HepG2 (cell line): ENCODE measurements at regions not wholly inside any gene's neighbourhood (a gene's known extent, or its start where the extent isn't known, plus 50 kb on each side); places are given as distances from the start of the nearest gene placed in this dataset.
A peak's percentile ranks its signal among the peaks of the same experiment; 100 is the strongest.

Experiments
- ASH2L ChIP-seq: fragments of 300-600, 200-600 bp; sonication (generic); IDR thresholded peaks from 2 replicates; pipeline ENCODE4 v1.7.0; 2017; ENCODE audit warnings: low read depth, mild to moderate bottlenecking, moderate library complexity, mixed read lengths, low read length; ENCODE audit not compliant: insufficient read length
- BHLHE40 ChIP-seq: IDR thresholded peaks from 2 replicates; pipeline ENCODE4 v1.6.1; 2011; ENCODE audit warnings: low read length, improper control_type of control experiment
- CEBPG ChIP-seq: IDR thresholded peaks from 2 replicates; pipeline ENCODE4 v1.6.1; 2016
- HDAC2 ChIP-seq: sonication (generic); formaldehyde crosslinking; IDR thresholded peaks from 2 replicates; pipeline ENCODE4 v1.4.0; 2020; ENCODE audit warnings: missing genetic modification reagents
- HOXA9 ChIP-seq: sonication (generic); formaldehyde crosslinking; IDR thresholded peaks from 2 replicates; pipeline ENCODE4 v1.8.1; 2022; ENCODE audit warnings: missing genetic modification reagents, mild to moderate bottlenecking, moderate library complexity, borderline replicate concordance
- ISL2 ChIP-seq: sonication (generic); formaldehyde crosslinking; IDR thresholded peaks from 2 replicates; pipeline ENCODE4 v1.5.0; 2020; ENCODE audit warnings: missing genetic modification reagents
- MAFF ChIP-seq: IDR thresholded peaks from 2 replicates; pipeline ENCODE4 v1.6.1; 2011; ENCODE audit warnings: low read depth, low read length, improper control_type of control experiment
- MBNL3 ChIP-seq: fragments of 250-450 bp; sonication (Bioruptor Pico); conservative IDR thresholded peaks from 2 replicates; pipeline ENCODE4 v1.8.0; 2022; ENCODE audit warnings: mild to moderate bottlenecking, inconsistent platforms
- MIXL1 ChIP-seq: IDR thresholded peaks from 2 replicates; pipeline ENCODE4 v1.6.1; 2016
- MXD4 ChIP-seq: IDR thresholded peaks from 2 replicates; pipeline ENCODE4 v1.6.1; 2016; ENCODE audit warnings: mild to moderate bottlenecking, missing biosample characterization, missing genetic modification reagents
- MXI1 ChIP-seq: IDR thresholded peaks from 3 replicates; pipeline ENCODE4 v1.6.1; 2012; ENCODE audit warnings: low read depth, low read length, inconsistent platforms, borderline replicate concordance
- NR2F6 ChIP-seq, 2 experiments: IDR thresholded peaks; 2 replicates each; pipeline ENCODE4 v1.6.1; 2016; ENCODE audit warnings: antibody characterized with exemption in 1 of 2, mild to moderate bottlenecking in 1 of 2
- PCBP2 ChIP-seq: fragments of 200-400 bp; formaldehyde crosslinking; optimal IDR thresholded peaks from 2 replicates; pipeline ENCODE3; 2018; ENCODE audit warnings: low read length, low read depth; ENCODE audit not compliant: poor library complexity, severe bottlenecking
- PHF20 ChIP-seq: sonication (generic); formaldehyde crosslinking; IDR thresholded peaks from 2 replicates; pipeline ENCODE4 v1.5.0; 2020; ENCODE audit warnings: mild to moderate bottlenecking, missing genetic modification reagents
- RFX5 ChIP-seq: IDR thresholded peaks from 2 replicates; pipeline ENCODE4 v1.6.1; 2011; ENCODE audit warnings: low read depth, low read length, improper control_type of control experiment
- SKI ChIP-seq: fragments of 450-650 bp; IDR thresholded peaks from one replicate; pipeline ENCODE4 v1.6.1; 2018; ENCODE audit warnings: mild to moderate bottlenecking; ENCODE audit not compliant: partially characterized antibody
- THAP7 ChIP-seq: sonication (generic); formaldehyde crosslinking; IDR thresholded peaks from 2 replicates; pipeline ENCODE4 v1.8.1; 2023; ENCODE audit warnings: mild to moderate bottlenecking, missing genetic modification reagents
- ZFP37 ChIP-seq: sonication (generic); formaldehyde crosslinking; IDR thresholded peaks from 2 replicates; pipeline ENCODE4 v1.4.0; 2020; ENCODE audit warnings: missing genetic modification reagents, borderline replicate concordance
- ZNF224 ChIP-seq: sonication (generic); formaldehyde crosslinking; IDR thresholded peaks from 2 replicates; pipeline ENCODE4 v1.5.0; 2020; ENCODE audit warnings: mild to moderate bottlenecking, missing genetic modification reagents
- ZNF24 ChIP-seq: fragments of 450-650 bp; IDR thresholded peaks from 2 replicates; pipeline ENCODE4 v1.6.1; 2017; ENCODE audit warnings: antibody characterized with exemption, mild to moderate bottlenecking
- ZNF34 ChIP-seq: sonication (generic); formaldehyde crosslinking; IDR thresholded peaks from 2 replicates; pipeline ENCODE4 v1.4.0; 2020; ENCODE audit warnings: mild to moderate bottlenecking, missing genetic modification reagents, borderline replicate concordance
- ZNF350 ChIP-seq: sonication (generic); formaldehyde crosslinking; IDR thresholded peaks from 2 replicates; pipeline ENCODE4 v1.4.0; 2020; ENCODE audit warnings: mild to moderate bottlenecking, low read depth, missing genetic modification reagents, borderline replicate concordance
- ZNF501 ChIP-seq: sonication (generic); formaldehyde crosslinking; IDR thresholded peaks from 2 replicates; pipeline ENCODE4 v1.5.1; 2020; ENCODE audit warnings: mild to moderate bottlenecking, moderate library complexity, missing genetic modification reagents
- ZNF552 ChIP-seq: sonication (generic); formaldehyde crosslinking; IDR thresholded peaks from 2 replicates; pipeline ENCODE4 v1.9.0; 2022; ENCODE audit warnings: missing genetic modification reagents, mild to moderate bottlenecking, borderline replicate concordance
- ZNF773 ChIP-seq: sonication (generic); formaldehyde crosslinking; IDR thresholded peaks from 2 replicates; pipeline ENCODE4 v1.4.0; 2020; ENCODE audit warnings: missing genetic modification reagents, borderline replicate concordance
- ZNF780A ChIP-seq: sonication (generic); formaldehyde crosslinking; IDR thresholded peaks from 2 replicates; pipeline ENCODE4 v1.8.0; 2022; ENCODE audit warnings: mild to moderate bottlenecking, missing genetic modification reagents, moderate library complexity
- ZSCAN21 ChIP-seq: sonication (generic); formaldehyde crosslinking; IDR thresholded peaks from 2 replicates; pipeline ENCODE4 v1.8.0; 2022; ENCODE audit warnings: mild to moderate bottlenecking, missing genetic modification reagents, moderate library complexity, borderline replicate concordance
- TF ChIP-seq, protein P1 (sequence below): sonication (generic); formaldehyde crosslinking; IDR thresholded peaks from 2 replicates; pipeline ENCODE4 v1.5.0; 2020; ENCODE audit warnings: missing genetic modification reagents
- TF ChIP-seq, protein P2 (sequence below): sonication (generic); formaldehyde crosslinking; IDR thresholded peaks from 2 replicates; pipeline ENCODE4 v1.9.0; 2021; ENCODE audit warnings: missing genetic modification reagents, mild to moderate bottlenecking, borderline replicate concordance

DNA sequence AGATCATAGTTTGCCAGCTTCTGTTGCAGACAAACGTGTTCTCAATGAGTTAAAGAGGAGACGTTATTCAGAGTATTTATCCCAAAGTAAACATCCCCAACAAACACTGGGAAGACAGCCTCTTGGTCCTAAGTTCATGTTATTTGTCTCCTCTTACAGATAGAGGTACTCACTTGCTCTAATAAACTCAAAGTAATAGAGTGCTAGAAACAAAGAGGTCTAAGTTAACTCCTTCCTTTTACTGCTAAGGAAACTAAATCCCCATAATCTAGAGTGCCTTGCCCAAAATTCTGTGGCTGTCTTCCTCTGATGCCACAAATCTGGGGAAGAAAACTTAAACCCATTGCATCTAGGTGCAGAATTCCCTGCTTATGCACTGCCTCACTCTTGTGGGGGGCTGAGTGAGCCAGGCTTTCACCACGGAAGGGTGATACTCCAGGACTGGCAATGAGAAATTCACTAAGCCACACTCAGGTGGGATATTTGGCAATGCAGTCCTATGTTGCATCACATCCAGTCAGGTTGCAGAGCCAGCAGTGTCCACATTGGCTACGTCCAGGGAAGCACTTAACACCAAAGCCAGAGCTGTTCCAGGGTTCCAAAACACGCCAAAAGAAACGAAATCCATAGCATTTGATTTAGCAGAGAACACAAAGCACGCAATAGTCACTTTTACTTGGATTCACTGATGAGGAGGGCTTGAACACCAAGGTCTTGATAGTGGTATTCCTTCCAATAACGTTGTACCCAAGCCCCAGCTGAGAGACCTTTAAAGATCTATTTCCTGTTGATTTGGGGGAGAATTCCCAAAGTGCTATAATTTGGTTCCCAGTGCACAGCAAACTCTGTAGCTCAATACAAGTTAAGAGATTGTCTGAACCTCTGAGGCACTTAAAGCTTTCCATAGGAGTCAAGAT, 81.0 kb upstream of the FOXQ1 start (continued):
- no peak for TF ChIP-seq ZNF773 (CRISPR knock-in tag)
- no peak for TF ChIP-seq ZNF552 (CRISPR knock-in tag)
- TF ChIP-seq CEBPG: peak; percentile 100
- peak; percentile 17; the same call in 1 of the 2 replicates for TF ChIP-seq NR2F6 (IDR thresholded peaks at IDR 0.05)
- peak; percentile 59 for TF ChIP-seq NR2F6 (CRISPR knock-in tag; IDR thresholded peaks at IDR 0.05)
- peak; percentile 95 for TF ChIP-seq ZSCAN21 (CRISPR knock-in tag)
- no peak for TF ChIP-seq MXD4 (CRISPR knock-in tag)
- TF ChIP-seq ZNF501 (CRISPR knock-in tag): no peak; the same call in 1 of the 2 replicates
- no peak for TF ChIP-seq MBNL3 (CRISPR knock-in tag)
- no peak for TF ChIP-seq MAFF
- no peak for TF ChIP-seq MXI1
- TF ChIP-seq HDAC2 (CRISPR knock-in tag): peak; percentile 61; the same call in 1 of the 2 replicates
- TF ChIP-seq THAP7 (CRISPR knock-in tag): no peak
- TF ChIP-seq ISL2 (CRISPR knock-in tag): peak; percentile 80
- no peak for TF ChIP-seq RFX5
- no peak for TF ChIP-seq SKI
- TF ChIP-seq ZNF224 (CRISPR knock-in tag): peak; percentile 48; the same call in 1 of the 2 replicates
- no peak for TF ChIP-seq HOXA9
- TF ChIP-seq BHLHE40: no peak
- no peak for TF ChIP-seq ZFP37 (CRISPR knock-in tag)
- TF ChIP-seq ZNF350 (CRISPR knock-in tag): peak; percentile 58; the same call in 1 of the 2 replicates
- peak; percentile 74; the same call in 1 of the 2 replicates for TF ChIP-seq ZNF780A
- peak; percentile 85 for TF ChIP-seq ASH2L
- no peak; the same call in 1 of the 2 replicates for TF ChIP-seq ZNF24
- peak; percentile 60 for TF ChIP-seq MIXL1 (CRISPR knock-in tag)
- TF ChIP-seq, protein P1, sequence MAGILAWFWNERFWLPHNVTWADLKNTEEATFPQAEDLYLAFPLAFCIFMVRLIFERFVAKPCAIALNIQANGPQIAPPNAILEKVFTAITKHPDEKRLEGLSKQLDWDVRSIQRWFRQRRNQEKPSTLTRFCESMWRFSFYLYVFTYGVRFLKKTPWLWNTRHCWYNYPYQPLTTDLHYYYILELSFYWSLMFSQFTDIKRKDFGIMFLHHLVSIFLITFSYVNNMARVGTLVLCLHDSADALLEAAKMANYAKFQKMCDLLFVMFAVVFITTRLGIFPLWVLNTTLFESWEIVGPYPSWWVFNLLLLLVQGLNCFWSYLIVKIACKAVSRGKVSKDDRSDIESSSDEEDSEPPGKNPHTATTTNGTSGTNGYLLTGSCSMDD (CRISPR knock-in tag): no peak
- no peak for TF ChIP-seq ZNF34 (CRISPR knock-in tag)
- no peak for TF ChIP-seq PCBP2
- TF ChIP-seq, protein P2, sequence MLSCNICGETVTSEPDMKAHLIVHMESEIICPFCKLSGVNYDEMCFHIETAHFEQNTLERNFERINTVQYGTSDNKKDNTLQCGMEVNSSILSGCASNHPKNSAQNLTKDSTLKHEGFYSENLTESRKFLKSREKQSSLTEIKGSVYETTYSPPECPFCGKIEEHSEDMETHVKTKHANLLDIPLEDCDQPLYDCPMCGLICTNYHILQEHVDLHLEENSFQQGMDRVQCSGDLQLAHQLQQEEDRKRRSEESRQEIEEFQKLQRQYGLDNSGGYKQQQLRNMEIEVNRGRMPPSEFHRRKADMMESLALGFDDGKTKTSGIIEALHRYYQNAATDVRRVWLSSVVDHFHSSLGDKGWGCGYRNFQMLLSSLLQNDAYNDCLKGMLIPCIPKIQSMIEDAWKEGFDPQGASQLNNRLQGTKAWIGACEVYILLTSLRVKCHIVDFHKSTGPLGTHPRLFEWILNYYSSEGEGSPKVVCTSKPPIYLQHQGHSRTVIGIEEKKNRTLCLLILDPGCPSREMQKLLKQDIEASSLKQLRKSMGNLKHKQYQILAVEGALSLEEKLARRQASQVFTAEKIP: no peak
- no peak for TF ChIP-seq PHF20
